Nephron progenitor cell (in vitro differentiated cells): ENCODE measurements at regions not wholly inside any gene's neighbourhood (a gene's known extent, or its start where the extent isn't known, plus 50 kb on each side); places are given as distances from the start of the nearest gene placed in this dataset.

Experiments used
- DNase-seq: peaks from one replicate; pipeline ENCODE4 v3.0.0; 2021
- H3K27ac Mint-ChIP-seq: 2 replicates; pipeline ENCODE4 v1.8.0; 2021; ENCODE audit warnings: mild to moderate bottlenecking, moderate library complexity, mixed read lengths
- H3K27me3 Mint-ChIP-seq: 2 replicates; pipeline ENCODE4 v1.8.0; 2021; ENCODE audit warnings: mild to moderate bottlenecking, low read depth, mixed read lengths; ENCODE audit not compliant: poor library complexity
- H3K36me3 Mint-ChIP-seq: 2 replicates; pipeline ENCODE4 v1.8.0; 2021; ENCODE audit warnings: low read depth, mixed read lengths
- H3K4me1 Mint-ChIP-seq: 2 replicates; pipeline ENCODE4 v1.8.0; 2021; ENCODE audit warnings: mixed read lengths
- H3K4me3 Mint-ChIP-seq: 2 replicates; pipeline ENCODE4 v1.8.0; 2021; ENCODE audit warnings: mild to moderate bottlenecking, moderate library complexity, mixed read lengths
- H3K9me3 Mint-ChIP-seq: 2 replicates; pipeline ENCODE4 v1.8.0; 2021; ENCODE audit warnings: mild to moderate bottlenecking, moderate library complexity, mixed read lengths
- TF ChIP-seq, protein P1 (sequence below): fragments of 200-600 bp; sonication (generic); IDR thresholded peaks from 2 replicates; pipeline ENCODE4 v1.5.0; 2021; ENCODE audit warnings: antibody characterized with exemption

DNA sequence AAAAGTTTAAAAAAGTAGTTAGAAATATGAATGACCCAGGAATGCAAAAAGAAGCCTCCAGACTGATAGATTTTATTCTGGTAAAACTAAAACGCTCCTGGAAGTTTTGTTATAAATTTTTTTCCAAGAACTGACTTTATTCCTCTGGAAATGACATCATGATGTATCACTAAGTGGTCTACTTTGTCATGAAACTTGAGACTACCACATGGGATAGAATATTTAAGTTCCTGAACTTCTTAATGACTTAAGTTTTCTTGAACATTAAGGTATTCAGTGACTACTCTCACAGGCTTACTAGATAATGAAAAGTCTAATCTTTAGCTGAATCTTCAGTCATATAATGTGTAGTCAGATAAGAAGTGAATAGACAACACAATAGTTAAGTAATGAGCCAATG is 842.2 kb downstream of the USP25 start:
- Mint-ChIP-seq H3K27ac (no peak overlapping the region), H3K4me3 (no peak overlapping the region), H3K4me1 (peaks cover 8% of the 10 kb centered on the region), H3K9me3 (no peaks in the 10 kb centered on the region), H3K36me3 (no peaks in the 10 kb centered on the region), H3K27me3 (peaks cover 2% of the 10 kb centered on the region)
- TF ChIP-seq, protein P1, sequence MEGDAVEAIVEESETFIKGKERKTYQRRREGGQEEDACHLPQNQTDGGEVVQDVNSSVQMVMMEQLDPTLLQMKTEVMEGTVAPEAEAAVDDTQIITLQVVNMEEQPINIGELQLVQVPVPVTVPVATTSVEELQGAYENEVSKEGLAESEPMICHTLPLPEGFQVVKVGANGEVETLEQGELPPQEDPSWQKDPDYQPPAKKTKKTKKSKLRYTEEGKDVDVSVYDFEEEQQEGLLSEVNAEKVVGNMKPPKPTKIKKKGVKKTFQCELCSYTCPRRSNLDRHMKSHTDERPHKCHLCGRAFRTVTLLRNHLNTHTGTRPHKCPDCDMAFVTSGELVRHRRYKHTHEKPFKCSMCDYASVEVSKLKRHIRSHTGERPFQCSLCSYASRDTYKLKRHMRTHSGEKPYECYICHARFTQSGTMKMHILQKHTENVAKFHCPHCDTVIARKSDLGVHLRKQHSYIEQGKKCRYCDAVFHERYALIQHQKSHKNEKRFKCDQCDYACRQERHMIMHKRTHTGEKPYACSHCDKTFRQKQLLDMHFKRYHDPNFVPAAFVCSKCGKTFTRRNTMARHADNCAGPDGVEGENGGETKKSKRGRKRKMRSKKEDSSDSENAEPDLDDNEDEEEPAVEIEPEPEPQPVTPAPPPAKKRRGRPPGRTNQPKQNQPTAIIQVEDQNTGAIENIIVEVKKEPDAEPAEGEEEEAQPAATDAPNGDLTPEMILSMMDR: no peak
- no peak for DNase-seq

DNA sequence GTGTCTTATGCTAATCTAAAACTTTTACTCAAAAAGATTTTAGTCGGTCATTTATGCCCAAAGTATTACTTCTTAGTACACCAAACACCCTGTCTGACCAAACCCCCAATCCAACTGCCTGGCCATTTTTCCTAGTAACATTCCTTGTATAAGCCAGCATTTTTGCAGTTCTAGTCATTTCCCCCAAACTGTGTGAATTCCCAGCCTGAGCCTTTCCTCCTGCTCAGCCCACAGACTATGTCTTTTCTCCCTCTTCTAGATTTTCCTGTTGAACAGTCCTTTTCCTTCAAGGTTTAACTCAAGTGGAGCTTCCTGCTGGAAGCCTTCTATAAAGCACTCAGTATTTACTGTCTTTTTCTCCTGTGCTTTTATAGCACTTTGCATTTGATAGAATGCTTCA is 843.8 kb downstream of the USP25 start:
- Mint-ChIP-seq H3K4me3 (no peak overlapping the region), H3K27me3 (peaks cover 2% of the 10 kb centered on the region), H3K4me1 (peaks cover 8% of the 10 kb centered on the region), H3K9me3 (no peaks in the 10 kb centered on the region), H3K36me3 (no peaks in the 10 kb centered on the region), H3K27ac (peak overlapping the region; percentile 96)
- TF ChIP-seq, protein P1: no peak
- no peak for DNase-seq

DNA sequence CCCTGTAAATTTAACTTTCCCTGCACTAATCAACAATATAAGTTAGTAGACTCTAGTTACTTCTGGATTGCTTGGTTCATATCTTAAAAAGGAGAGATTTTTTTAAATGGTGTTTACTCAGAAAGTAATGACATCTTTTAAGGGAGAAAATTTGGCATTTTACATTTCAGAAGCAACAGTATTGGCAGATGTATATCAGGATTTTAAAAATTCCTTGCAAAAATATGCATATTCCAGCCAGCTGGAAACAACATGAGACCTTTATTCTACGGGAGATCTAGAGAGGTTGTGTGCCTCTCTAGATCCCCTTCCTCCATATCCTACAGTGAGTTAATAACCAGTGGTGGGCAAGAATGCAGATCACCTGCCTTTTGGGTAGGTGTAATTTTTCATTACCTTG is 848.2 kb downstream of the USP25 start:
- H3K4me3 Mint-ChIP-seq: no peak overlapping the region
- H3K9me3 Mint-ChIP-seq: no peaks in the 10 kb centered on the region
- peak overlapping the region; percentile 17 for H3K27ac Mint-ChIP-seq
- TF ChIP-seq, protein P1: no peak
- H3K27me3 Mint-ChIP-seq: peaks cover 2% of the 10 kb centered on the region
- peaks cover 30% of the 10 kb centered on the region for H3K4me1 Mint-ChIP-seq
- DNase-seq: no peak
- H3K36me3 Mint-ChIP-seq: no peaks in the 10 kb centered on the region

DNA sequence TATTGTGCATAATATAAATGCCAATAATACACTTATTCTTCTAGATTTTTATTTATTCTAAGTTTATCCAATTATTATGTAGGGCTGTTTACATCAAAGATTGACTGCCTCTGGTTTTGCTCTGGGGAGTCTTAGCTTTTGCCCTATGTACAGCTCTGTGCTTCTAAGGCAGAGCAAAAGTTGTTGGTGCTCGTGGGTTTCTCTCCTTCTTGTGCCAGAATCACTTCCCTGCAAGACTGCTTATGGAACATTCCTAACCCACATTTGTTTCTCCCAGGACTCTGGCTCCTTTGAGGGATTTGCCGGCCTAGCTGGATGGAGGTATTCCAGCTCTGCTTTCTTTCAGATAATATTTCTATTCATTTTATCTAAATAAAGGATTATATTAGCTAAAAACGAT is 849.1 kb downstream of the USP25 start:
- Mint-ChIP-seq H3K27me3 (peaks cover 2% of the 10 kb centered on the region), H3K36me3 (no peaks in the 10 kb centered on the region), H3K4me3 (no peak overlapping the region), H3K9me3 (no peaks in the 10 kb centered on the region), H3K4me1 (peaks cover 27% of the 10 kb centered on the region), H3K27ac (peak overlapping the region; percentile 98)
- TF ChIP-seq, protein P1: no peak
- DNase-seq: no peak

DNA sequence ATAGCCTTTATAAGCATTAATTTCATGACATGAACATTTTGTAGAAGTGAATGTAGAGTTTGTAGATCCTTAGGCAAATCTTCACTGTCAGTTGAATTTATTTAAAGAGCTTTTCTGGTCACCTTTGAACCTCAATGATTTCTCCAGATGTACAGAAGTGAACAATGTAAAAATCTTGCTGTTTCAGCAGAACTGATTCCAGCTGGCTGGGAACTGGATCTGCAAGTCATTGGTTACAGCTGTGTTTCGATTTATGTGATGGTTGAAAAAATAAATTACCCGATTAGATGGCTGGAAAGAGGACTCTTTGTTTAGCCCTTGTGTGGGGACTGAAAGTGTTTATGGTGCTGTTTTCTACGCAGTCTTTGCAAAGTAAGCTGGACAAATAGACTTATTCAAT is 849.8 kb downstream of the USP25 start:
- Mint-ChIP-seq H3K36me3 (no peaks in the 10 kb centered on the region), H3K27me3 (peaks cover 2% of the 10 kb centered on the region), H3K4me3 (no peak overlapping the region), H3K9me3 (no peaks in the 10 kb centered on the region), H3K4me1 (peaks cover 27% of the 10 kb centered on the region), H3K27ac (peak overlapping the region; percentile 92)
- DNase-seq: no peak
- TF ChIP-seq, protein P1: no peak

DNA sequence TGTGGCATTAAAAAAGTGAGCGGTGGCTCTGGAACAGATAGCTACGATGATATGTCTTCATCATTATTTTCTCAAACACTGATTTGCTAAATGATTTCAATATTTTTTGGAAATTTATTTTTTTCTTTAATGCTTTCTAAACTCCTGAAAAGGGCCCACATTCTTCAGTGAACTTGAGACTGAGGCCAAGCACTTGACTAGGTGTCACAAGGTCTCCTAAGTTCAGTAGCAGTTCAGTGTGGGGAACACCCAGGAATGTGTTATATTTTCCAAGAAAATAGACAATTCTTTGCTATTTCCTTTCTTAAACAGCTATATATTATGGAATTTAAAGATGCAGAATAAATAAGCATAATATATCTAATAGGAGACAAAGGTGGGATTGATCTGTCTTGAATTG is 850.9 kb downstream of the USP25 start:
- no peaks in the 10 kb centered on the region for H3K36me3 Mint-ChIP-seq
- H3K27me3 Mint-ChIP-seq: no peaks in the 10 kb centered on the region
- H3K4me1 Mint-ChIP-seq: peaks cover 27% of the 10 kb centered on the region
- H3K4me3 Mint-ChIP-seq: no peak overlapping the region
- DNase-seq: no peak
- no peaks in the 10 kb centered on the region for H3K9me3 Mint-ChIP-seq
- TF ChIP-seq, protein P1: no peak
- H3K27ac Mint-ChIP-seq: no peak overlapping the region
